GM12878 (cell line): ENCODE measurements at regions not wholly inside any gene's neighbourhood (a gene's known extent, or its start where the extent isn't known, plus 50 kb on each side); places are given as distances from the start of the nearest gene placed in this dataset.

Source experiments
- ATAC-seq: fragments of 200-7000 bp; cut with Tn5 transposase; 3 replicates; pipeline ENCODE4 v1.9.1; 2020; ENCODE audit warnings: mild to moderate bottlenecking, moderate library complexity
- BruUV-seq: library from RNA; stranded (reverse); fragments of 400-500 nt; replicated peaks from 2 replicates; lab custom pipeline; 2021; lab: Mats Ljungman, UMichigan
- CTCF ChIA-PET: fragments of 300-600 bp; sonication (Branson Sonifier 250); formaldehyde crosslinking; extraction: SDS; loops from one replicate; lab custom pipeline; 2021; ENCODE audit warnings: inconsistent platforms; lab: Yijun Ruan, JAX
- POLR2A ChIA-PET: fragments of 350-600 bp; formaldehyde crosslinking; extraction: SDS; loops from one replicate; lab custom pipeline; 2021; ENCODE audit warnings: inconsistent platforms; lab: Charles Lee
- RAD21 ChIA-PET: fragments of 300-600 bp; sonication (Branson Sonifier 250); formaldehyde crosslinking; loops from one replicate; lab custom pipeline; 2023; ENCODE audit warnings: antibody characterized with exemption; ENCODE audit not compliant: unreplicated experiment; lab: Charles Lee
- SMC1A ChIA-PET: fragments of 300-600 bp; sonication (Branson Sonifier 250); formaldehyde crosslinking; loops from one replicate; lab custom pipeline; 2023; ENCODE audit not compliant: unreplicated experiment, uncharacterized antibody; lab: Charles Lee
- DNase-seq: peaks from one replicate; pipeline ENCODE4 v3.0.0-alpha.2; 2011; ENCODE audit warnings: low read depth, low spot score
- FAIRE-seq: peaks from 3 replicates; lab custom pipeline; 2011; peaks lifted over from hg19 to GRCh38; lab: Jason Lieb, UNC
- H2AFZ ChIP-seq: 2 replicates; pipeline ENCODE4 v1.6.0; 2011; ENCODE audit warnings: low read depth, low read length, control low read depth; ENCODE audit not compliant: control insufficient read depth
- H3K27ac ChIP-seq: 2 replicates; pipeline ENCODE4 v1.5.1; 2011; ENCODE audit warnings: control low read depth; ENCODE audit not compliant: control insufficient read depth, insufficient read depth
- H3K27me3 ChIP-seq, 2 experiments: replicated peaks in 1 of 2; 2 replicates each; pipeline versions ENCODE4 v1.6.0 to v1.6.1; 2011; ENCODE audit warnings: low read length in 1 of 2; ENCODE audit not compliant: control insufficient read depth in 2 of 2, insufficient read depth in 2 of 2
- H3K36me3 ChIP-seq, 2 experiments: 2 replicates each; pipeline ENCODE4 v1.5.1; 2011; ENCODE audit warnings: low read length in 1 of 2; ENCODE audit not compliant: control insufficient read depth in 2 of 2, insufficient read depth in 2 of 2
- H3K4me1 ChIP-seq: 2 replicates; pipeline ENCODE4 v1.6.1; 2011; ENCODE audit warnings: mild to moderate bottlenecking, low read length, moderate library complexity, mixed read lengths; ENCODE audit not compliant: control insufficient read depth, insufficient read depth
- H3K4me2 ChIP-seq: 2 replicates; pipeline ENCODE4 v1.6.0; 2011; ENCODE audit warnings: control low read depth; ENCODE audit not compliant: control insufficient read depth, insufficient read depth
- H3K4me3 ChIP-seq: fragments of 200-600 bp; sonication (generic); 2 replicates; pipeline ENCODE4 v1.5.1; 2016
- H3K79me2 ChIP-seq: 2 replicates; pipeline ENCODE4 v1.6.0; 2011; ENCODE audit warnings: low read length; ENCODE audit not compliant: control insufficient read depth, insufficient read depth
- H3K9ac ChIP-seq: 2 replicates; pipeline ENCODE4 v1.8.0; 2011; ENCODE audit warnings: low read length, control low read depth, mixed read lengths; ENCODE audit not compliant: control insufficient read depth, insufficient read depth
- H3K9me3 ChIP-seq: replicated peaks from 3 replicates; pipeline ENCODE4 v1.5.1; 2011; ENCODE audit warnings: mild to moderate bottlenecking, low read length; ENCODE audit not compliant: control insufficient read depth, insufficient read depth
- H4K20me1 ChIP-seq: 2 replicates; pipeline ENCODE4 v1.6.0; 2011; ENCODE audit not compliant: control insufficient read depth, insufficient read depth
- BCLAF1 ChIP-seq: fragments of 450-650 bp; IDR thresholded peaks from 2 replicates; pipeline ENCODE4 v1.6.1; 2017; ENCODE audit warnings: antibody characterized with exemption, mild to moderate bottlenecking, moderate library complexity
- BMI1 ChIP-seq: fragments of 450-650 bp; IDR thresholded peaks from 2 replicates; pipeline ENCODE4 v1.6.1; 2016; ENCODE audit warnings: mild to moderate bottlenecking, moderate library complexity, borderline replicate concordance
- CHD1 ChIP-seq: IDR thresholded peaks from 2 replicates; pipeline ENCODE4 v1.6.1; 2012; ENCODE audit warnings: low read depth, low read length, improper control_type of control experiment
- CHD4 ChIP-seq: fragments of 200-600 bp; sonication (generic); IDR thresholded peaks from 2 replicates; pipeline ENCODE4 v1.6.1; 2016; ENCODE audit warnings: mild to moderate bottlenecking
- ELK1 ChIP-seq: IDR thresholded peaks from 2 replicates; pipeline ENCODE4 v1.6.1; 2012; ENCODE audit warnings: low read depth, low read length, improper control_type of control experiment
- GATAD2B ChIP-seq: fragments of 450-650 bp; conservative IDR thresholded peaks from 2 replicates; pipeline ENCODE4 v1.6.1; 2017; ENCODE audit warnings: low read depth, mild to moderate bottlenecking, moderate library complexity
- PKNOX1 ChIP-seq: fragments of 450-650 bp; IDR thresholded peaks from 2 replicates; pipeline ENCODE4 v1.6.1; 2016; ENCODE audit warnings: mild to moderate bottlenecking
- REST ChIP-seq: IDR thresholded peaks from 2 replicates; pipeline ENCODE4 v1.6.1; 2012; ENCODE audit warnings: mild to moderate bottlenecking, low read depth, low read length
- SIX5 ChIP-seq: IDR thresholded peaks from 2 replicates; pipeline ENCODE4 v1.6.1; 2011; ENCODE audit warnings: mild to moderate bottlenecking, low read depth, low read length, moderate library complexity; ENCODE audit not compliant: severe bottlenecking
- ZBTB11 ChIP-seq: fragments of 450-650 bp; formaldehyde crosslinking; IDR thresholded peaks from 2 replicates; pipeline ENCODE4 v1.5.0; 2022; ENCODE audit warnings: mild to moderate bottlenecking, missing genetic modification characterization
- ZSCAN29 ChIP-seq: fragments of 450-650 bp; IDR thresholded peaks from 2 replicates; pipeline ENCODE4 v1.6.1; 2017; ENCODE audit warnings: mild to moderate bottlenecking, moderate library complexity
- WGBS: methylation state at CpG from one replicate; pipeline ENCODE4 v1.1.6; 2016; ENCODE audit warnings: low lambda C conversion rate; ENCODE audit not compliant: insufficient replicate concordance, insufficient coverage; ENCODE audit errors: missing lambda C conversion rate; 5-methylcytosine and 5-hydroxymethylcytosine counted together
- in situ Hi-C: fragments of 300-500 bp; cut with MboI; formaldehyde crosslinking; loops from 9 replicates; pipeline ENCODE4 v1.14.3; 2018; ENCODE audit warnings: mixed read lengths
- intact Hi-C: fragments of 100-400 bp; cut with micrococcal nuclease; formaldehyde crosslinking; loops from one replicate; pipeline ENCODE4 v1.14.2; 2022; ENCODE audit not compliant: unreplicated experiment

- TF ChIP-seq ZBTB11 (CRISPR knock-in tag), result no peak
- no peak for TF ChIP-seq BMI1
- no peak for TF ChIP-seq CHD1
- TF ChIP-seq PKNOX1, result no peak
- no peak for TF ChIP-seq SIX5
Observed at GRCh38 chr2:7943446-7943845, 738.4 kb upstream of the ID2 start (continued).

DNA sequence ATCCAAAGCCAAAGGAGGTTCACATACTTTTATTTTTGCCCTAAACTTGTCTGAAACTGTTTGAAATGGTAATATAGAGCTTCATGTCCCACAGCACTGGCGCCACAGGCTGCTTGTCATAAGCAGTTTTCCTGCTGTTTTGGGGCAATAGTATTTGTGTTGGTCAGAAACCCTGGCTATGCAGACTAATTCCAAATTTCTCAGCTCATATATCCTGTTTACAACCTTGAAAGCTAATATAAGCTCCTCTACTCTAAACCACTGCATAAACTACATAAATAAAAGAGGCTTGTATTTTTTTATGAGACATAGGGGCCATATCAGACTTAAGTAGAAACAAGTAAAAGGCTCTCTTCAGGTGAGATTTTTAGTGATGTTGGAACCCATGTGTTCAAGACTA is 736.8 kb upstream of the ID2 start:
- no peak overlapping the region for H2AFZ ChIP-seq
- DNase-seq (no peak), ATAC-seq (no peak), FAIRE-seq (no peak)
- BruUV-seq, result no TSS peak
- no peak overlapping the region for H3K9ac ChIP-seq
- POLR2A ChIA-PET, result no interaction called here
- no peak overlapping the region for H3K27ac ChIP-seq
- no peaks in the 10 kb centered on the region for H3K4me1 ChIP-seq
- intact Hi-C loops, result no loop called here
- SMC1A ChIA-PET, result interaction anchor here (0.8 to 0.9 kb wide), 3 partner anchors 22 to 517 kb away, joined by 3 to 4 read pairs (median 3); no protein-coding TSS in a partner anchor
- H3K9me3 ChIP-seq, result no peaks in the 10 kb centered on the region; the same call in 2 of the 3 replicates
- no peaks in the 10 kb centered on the region for H3K36me3 ChIP-seq
- CTCF ChIA-PET, result no interaction called here
- no peaks in the 10 kb centered on the region; a peak in 1 of 4 replicates for H3K27me3 ChIP-seq
- RAD21 ChIA-PET, result no interaction called here
- no peaks in the 10 kb centered on the region for H4K20me1 ChIP-seq
- in situ Hi-C loops, result no loop called here
- no peak overlapping the region for H3K4me3 ChIP-seq
- H3K4me2 ChIP-seq, result no peak overlapping the region
- H3K79me2 ChIP-seq, result no peaks in the 10 kb centered on the region
- WGBS, result 5% methylated on average over 1 of the region's 1 CpG
- TF ChIP-seq ZSCAN29 (no peak), REST (no peak), CHD4 (no peak), BCLAF1 (no peak), ELK1 (no peak), GATAD2B (no peak)
